ENCODE measurements at regions not wholly inside any gene's neighbourhood (a gene's known extent, or its start where the extent isn't known, plus 50 kb on each side); places are given as distances from the start of the nearest gene placed in this dataset.
"Not testable (repeated sequence)": the region's sequence is repeated elsewhere in the genome, so short reads cannot be mapped to it uniquely, and the experiment has no call there.

GRCh38 chr12:131250028-131250950 is 296.6 kb downstream of the ADGRD1 start:
- no peak for DNase-seq (ENCODE audit: low read depth)

- DNase-seq (ENCODE audit: low read depth): no peak
These were observed 297.2 kb downstream of the ADGRD1 start for GRCh38 chr12:131250951-131251315.

- DNase-seq (ENCODE audit: low read depth): no peak
These were observed 297.8 kb downstream of the ADGRD1 start for GRCh38 chr12:131251336-131252101.

- no peak for DNase-seq (ENCODE audit: low read depth)
These were observed 299.8 kb downstream of the ADGRD1 start for GRCh38 chr12:131253376-131254026.

- DNase-seq (ENCODE audit: low read depth): no peak
These were observed 300.7 kb downstream of the ADGRD1 start for GRCh38 chr12:131254374-131254773.

GRCh38 chr12:131258398-131258797 is 304.7 kb downstream of the ADGRD1 start:
- DNase-seq (ENCODE audit: low read depth): no peak

GRCh38 chr12:131260251-131260905 is 306.7 kb downstream of the ADGRD1 start:
- no peak for DNase-seq (ENCODE audit: low read depth)

- DNase-seq (ENCODE audit: low read depth): no peak
These were observed 307.2 kb downstream of the ADGRD1 start for GRCh38 chr12:131260954-131261353.

GRCh38 chr12:131261906-131262305 is 308.2 kb downstream of the ADGRD1 start:
- DNase-seq (ENCODE audit: low read depth): no peak

- DNase-seq (ENCODE audit: low read depth): no peak
These were observed 309.9 kb downstream of the ADGRD1 start for GRCh38 chr12:131263626-131264025.

- DNase-seq (ENCODE audit: low read depth): no peak
These were observed 310.9 kb downstream of the ADGRD1 start for GRCh38 chr12:131264635-131265034.

- DNase-seq (ENCODE audit: low read depth): no peak
These were observed 313.1 kb downstream of the ADGRD1 start for GRCh38 chr12:131266591-131267467.

GRCh38 chr12:131267576-131267975 is 313.9 kb downstream of the ADGRD1 start:
- no peak for DNase-seq (ENCODE audit: low read depth)

- not testable (repeated sequence) for DNase-seq (ENCODE audit: low read depth)
These were observed 314.4 kb downstream of the ADGRD1 start for GRCh38 chr12:131268123-131268522.

- DNase-seq (ENCODE audit: low read depth): not testable (repeated sequence)
These were observed 314.9 kb downstream of the ADGRD1 start for GRCh38 chr12:131268571-131268970.

- DNase-seq (ENCODE audit: low read depth): no peak
These were observed 315.8 kb downstream of the ADGRD1 start for GRCh38 chr12:131269551-131269950.

- DNase-seq (ENCODE audit: low read depth): not testable (repeated sequence)
These were observed 316.3 kb downstream of the ADGRD1 start for GRCh38 chr12:131269977-131270376.

- no peak for DNase-seq (ENCODE audit: low read depth)
These were observed 318.0 kb downstream of the ADGRD1 start for GRCh38 chr12:131271724-131272123.

- DNase-seq (ENCODE audit: low read depth): not testable (repeated sequence)
These were observed 318.6 kb downstream of the ADGRD1 start for GRCh38 chr12:131272283-131272814.

GRCh38 chr12:131273291-131273845 is 319.7 kb downstream of the ADGRD1 start:
- DNase-seq (ENCODE audit: low read depth): no peak
